GM19395 (cell line): ENCODE measurements at regions not wholly inside any gene's neighbourhood (a gene's known extent, or its start where the extent isn't known, plus 50 kb on each side); places are given as distances from the start of the nearest gene placed in this dataset.

Experiments
- ATAC-seq: cut with Tn5 transposase; IDR thresholded peaks from one replicate; pipeline ENCODE4 v1.9.1; 2021; ENCODE audit warnings: mild to moderate bottlenecking, moderate library complexity; ENCODE audit not compliant: unreplicated experiment

DNA sequence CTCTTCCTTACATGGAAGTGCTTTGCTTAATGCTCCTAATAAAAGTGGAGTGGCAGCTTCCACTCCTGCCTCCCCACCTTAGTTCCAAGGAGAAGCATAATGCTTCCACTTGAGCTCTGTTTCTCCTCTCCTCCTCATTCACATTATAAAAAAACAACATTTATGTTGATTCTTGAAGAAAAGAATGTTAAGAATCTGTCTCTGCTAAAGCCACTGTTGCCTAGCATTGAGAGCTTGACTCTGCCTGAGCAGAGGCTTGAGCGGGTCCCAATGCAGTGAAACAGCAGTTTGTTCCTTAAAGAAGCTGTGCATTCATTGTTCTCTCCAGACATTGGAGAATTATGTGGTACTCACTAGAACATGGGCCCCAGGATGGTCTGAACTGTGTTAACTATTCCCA, 101.5 kb upstream of the GHR start:
- ATAC-seq = no peak

- ATAC-seq = no peak
Observed at GRCh38 chr5:42337143-42337542, 86.1 kb upstream of the GHR start.

- ATAC-seq = no peak
Observed at GRCh38 chr5:42337607-42338006, 85.6 kb upstream of the GHR start.

DNA sequence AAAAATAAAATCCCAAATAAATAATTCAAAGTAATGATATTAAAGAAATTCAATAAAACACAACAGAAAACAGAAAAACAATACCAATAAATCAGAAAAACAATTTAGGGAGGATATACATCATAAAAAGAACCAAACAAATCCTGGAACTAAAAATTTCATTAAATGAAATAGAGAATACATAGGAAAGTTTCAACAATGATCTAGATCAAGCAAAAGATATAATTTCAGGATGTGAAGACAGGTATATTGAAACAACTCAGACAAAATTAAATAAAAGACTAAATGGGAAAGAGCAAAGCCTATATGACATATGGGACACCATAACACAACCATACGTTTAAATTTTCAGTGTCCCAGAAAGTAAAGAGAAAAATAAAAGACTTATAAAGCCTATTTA, 85.1 kb upstream of the GHR start:
- ATAC-seq = no peak

DNA sequence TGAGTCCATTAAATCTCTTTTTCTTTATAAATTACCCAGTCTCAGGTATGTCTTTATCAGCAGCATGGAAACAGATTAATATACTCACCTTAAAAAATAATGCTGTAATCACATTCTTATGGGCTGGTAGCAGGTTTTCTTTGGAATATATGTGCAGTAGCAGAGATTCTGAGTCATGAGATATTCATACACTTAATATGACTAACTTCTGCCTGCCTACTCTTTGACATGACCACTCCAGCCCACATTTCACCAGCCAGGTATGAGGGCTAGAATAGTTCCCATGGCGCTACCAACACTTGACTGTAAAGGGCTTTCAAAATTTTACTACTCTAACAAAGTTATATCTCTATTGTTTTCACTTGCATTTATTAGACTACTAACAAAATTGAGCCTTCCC, 74.1 kb upstream of the GHR start:
- ATAC-seq = no peak

DNA sequence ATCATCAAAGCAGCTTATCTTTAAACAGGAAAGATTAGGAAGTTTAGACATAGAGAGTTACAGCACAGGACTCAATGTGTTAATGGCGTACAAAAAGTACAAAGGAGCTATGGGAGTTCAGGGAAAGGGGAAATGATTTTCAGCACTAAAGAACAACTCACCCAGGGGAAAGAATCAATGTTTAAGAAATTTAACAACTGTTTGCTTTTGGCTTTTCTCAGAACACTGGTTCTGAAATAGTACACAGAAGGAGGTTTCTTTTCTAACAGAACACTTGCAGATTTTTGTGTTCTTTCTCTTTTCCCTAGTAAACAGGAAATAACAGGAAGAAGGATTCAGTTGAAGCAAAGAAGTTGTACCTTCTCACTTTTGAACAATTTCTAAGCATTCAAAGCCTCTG, 71.3 kb upstream of the GHR start:
- ATAC-seq = no peak

DNA sequence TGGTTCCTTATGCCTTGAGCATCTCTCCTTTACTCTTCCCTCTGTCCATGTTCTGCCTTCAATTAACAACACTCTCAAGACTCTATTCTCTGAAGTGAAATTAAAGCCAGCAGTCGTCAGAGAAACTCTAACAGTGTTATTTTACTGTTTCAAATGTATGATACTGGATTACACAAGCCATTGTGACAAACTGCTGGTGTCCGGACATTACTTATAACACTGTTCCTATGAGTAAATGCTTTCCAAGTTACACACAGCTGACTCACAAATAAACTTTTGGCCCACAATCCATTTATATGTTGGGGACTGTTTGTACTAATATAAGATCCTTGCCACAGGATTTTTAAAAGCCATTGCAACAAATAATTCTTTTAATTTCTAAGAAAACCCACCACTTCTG, 63.2 kb upstream of the GHR start:
- no peak for ATAC-seq

- no peak for ATAC-seq
Observed at GRCh38 chr5:42360616-42361314, 62.5 kb upstream of the GHR start.

- no peak for ATAC-seq
Observed at GRCh38 chr5:42361315-42361688, 61.9 kb upstream of the GHR start.

GRCh38 chr5:42366051-42366450, 57.2 kb upstream of the GHR start:
- no peak for ATAC-seq
